Stomach (tissue), 4 donors: ENCODE measurements at regions not wholly inside any gene's neighbourhood (a gene's known extent, or its start where the extent isn't known, plus 50 kb on each side); places are given as distances from the start of the nearest gene placed in this dataset.

Source experiments
- EP300 ChIP-seq: sonication (generic); formaldehyde crosslinking; IDR thresholded peaks from one replicate; pipeline ENCODE4 v1.6.1; 2017; ENCODE audit warnings: antibody characterized with exemption
- POLR2A ChIP-seq, 4 donors: fragments of 450-650 bp; IDR thresholded peaks; one replicate each; pipeline ENCODE4 v1.6.1; 2016; ENCODE audit warnings: antibody characterized with exemption in 4 of 4, control low read depth in 2 of 4, mild to moderate bottlenecking in 1 of 4, moderate library complexity in 1 of 4
- POLR2AphosphoS5 ChIP-seq, 3 donors: sonication (generic); formaldehyde crosslinking; IDR thresholded peaks; one replicate each; pipeline ENCODE4 v1.6.1; 2016; ENCODE audit warnings: antibody characterized with exemption in 3 of 3
- TF ChIP-seq, protein P1 (sequence below), 7 experiments: fragments of 450-650 bp in 4 of 7; fragments of 200-600 bp in 3 of 7; sonication (generic) in 3 of 7; IDR thresholded peaks; one replicate each; pipeline ENCODE4 v1.5.1; 2016 to 2019; ENCODE audit warnings: antibody characterized with exemption in 7 of 7, control low read depth in 2 of 7, mild to moderate bottlenecking in 1 of 7

DNA sequence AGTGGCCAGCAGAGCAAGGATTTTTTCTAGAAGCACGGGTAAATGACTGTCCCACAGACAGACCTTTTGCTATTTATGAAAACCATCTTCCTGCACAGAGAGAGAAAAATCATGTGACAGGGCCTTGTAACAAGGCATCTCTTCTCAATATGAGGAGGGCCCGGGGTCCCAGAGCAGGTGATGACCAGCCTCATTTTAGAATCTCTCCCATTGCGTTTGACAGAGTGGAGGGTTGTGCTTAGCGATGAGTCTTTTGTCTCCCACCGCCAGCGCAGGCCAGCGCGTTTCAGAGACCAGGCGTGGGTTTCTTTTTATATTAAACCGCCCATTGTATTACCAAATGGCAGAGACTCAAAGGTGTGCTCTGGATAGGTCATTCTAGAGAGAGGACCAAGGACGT lies 97.4 kb upstream of the UBL3 start:
- TF ChIP-seq, protein P1, sequence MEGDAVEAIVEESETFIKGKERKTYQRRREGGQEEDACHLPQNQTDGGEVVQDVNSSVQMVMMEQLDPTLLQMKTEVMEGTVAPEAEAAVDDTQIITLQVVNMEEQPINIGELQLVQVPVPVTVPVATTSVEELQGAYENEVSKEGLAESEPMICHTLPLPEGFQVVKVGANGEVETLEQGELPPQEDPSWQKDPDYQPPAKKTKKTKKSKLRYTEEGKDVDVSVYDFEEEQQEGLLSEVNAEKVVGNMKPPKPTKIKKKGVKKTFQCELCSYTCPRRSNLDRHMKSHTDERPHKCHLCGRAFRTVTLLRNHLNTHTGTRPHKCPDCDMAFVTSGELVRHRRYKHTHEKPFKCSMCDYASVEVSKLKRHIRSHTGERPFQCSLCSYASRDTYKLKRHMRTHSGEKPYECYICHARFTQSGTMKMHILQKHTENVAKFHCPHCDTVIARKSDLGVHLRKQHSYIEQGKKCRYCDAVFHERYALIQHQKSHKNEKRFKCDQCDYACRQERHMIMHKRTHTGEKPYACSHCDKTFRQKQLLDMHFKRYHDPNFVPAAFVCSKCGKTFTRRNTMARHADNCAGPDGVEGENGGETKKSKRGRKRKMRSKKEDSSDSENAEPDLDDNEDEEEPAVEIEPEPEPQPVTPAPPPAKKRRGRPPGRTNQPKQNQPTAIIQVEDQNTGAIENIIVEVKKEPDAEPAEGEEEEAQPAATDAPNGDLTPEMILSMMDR (IDR thresholded peaks at IDR 0.05): no peak
- TF ChIP-seq POLR2A (IDR thresholded peaks at IDR 0.05) (no peak), POLR2AphosphoS5 (IDR thresholded peaks at IDR 0.05) (no peak), EP300 (no peak)
